C4-2B (cell line): ENCODE measurements at regions not wholly inside any gene's neighbourhood (a gene's known extent, or its start where the extent isn't known, plus 50 kb on each side); places are given as distances from the start of the nearest gene placed in this dataset.
A peak's percentile ranks its signal among the peaks of the same experiment; 100 is the strongest.

Experiments
- H3K27ac ChIP-seq: fragments of 450-650 bp; 2 replicates; pipeline ENCODE4 v1.5.1; 2017
- ZFX ChIP-seq: fragments of 450-650 bp; IDR thresholded peaks from 2 replicates; pipeline ENCODE4 v1.6.1; 2017
- TF ChIP-seq, protein P1 (sequence below): fragments of 450-650 bp; conservative IDR thresholded peaks from 2 replicates; pipeline ENCODE4 v1.5.1; 2017; ENCODE audit warnings: mild to moderate bottlenecking

DNA sequence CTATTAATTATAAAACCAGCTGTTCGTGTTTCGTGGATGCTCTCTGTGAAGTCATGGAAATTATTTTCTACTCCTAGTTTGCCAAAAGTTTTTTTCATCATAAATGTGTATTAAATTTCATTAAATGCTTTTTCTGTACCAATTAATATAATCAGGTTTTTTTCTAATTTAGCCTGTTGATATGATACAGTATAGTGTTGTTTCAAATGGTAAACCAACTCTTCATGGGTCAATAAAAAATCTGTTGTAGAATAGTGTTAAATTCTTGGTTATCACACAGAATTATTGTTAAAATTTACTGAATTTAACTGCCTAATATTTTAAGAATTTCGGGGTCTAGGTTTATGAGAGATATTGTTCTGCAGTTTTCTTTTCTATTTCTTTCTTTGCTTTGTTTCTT is 505.9 kb upstream of the MANEA start:
- TF ChIP-seq, protein P1, sequence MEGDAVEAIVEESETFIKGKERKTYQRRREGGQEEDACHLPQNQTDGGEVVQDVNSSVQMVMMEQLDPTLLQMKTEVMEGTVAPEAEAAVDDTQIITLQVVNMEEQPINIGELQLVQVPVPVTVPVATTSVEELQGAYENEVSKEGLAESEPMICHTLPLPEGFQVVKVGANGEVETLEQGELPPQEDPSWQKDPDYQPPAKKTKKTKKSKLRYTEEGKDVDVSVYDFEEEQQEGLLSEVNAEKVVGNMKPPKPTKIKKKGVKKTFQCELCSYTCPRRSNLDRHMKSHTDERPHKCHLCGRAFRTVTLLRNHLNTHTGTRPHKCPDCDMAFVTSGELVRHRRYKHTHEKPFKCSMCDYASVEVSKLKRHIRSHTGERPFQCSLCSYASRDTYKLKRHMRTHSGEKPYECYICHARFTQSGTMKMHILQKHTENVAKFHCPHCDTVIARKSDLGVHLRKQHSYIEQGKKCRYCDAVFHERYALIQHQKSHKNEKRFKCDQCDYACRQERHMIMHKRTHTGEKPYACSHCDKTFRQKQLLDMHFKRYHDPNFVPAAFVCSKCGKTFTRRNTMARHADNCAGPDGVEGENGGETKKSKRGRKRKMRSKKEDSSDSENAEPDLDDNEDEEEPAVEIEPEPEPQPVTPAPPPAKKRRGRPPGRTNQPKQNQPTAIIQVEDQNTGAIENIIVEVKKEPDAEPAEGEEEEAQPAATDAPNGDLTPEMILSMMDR: no peak
- TF ChIP-seq ZFX: no peak
- no peak overlapping the region for H3K27ac ChIP-seq

- H3K27ac ChIP-seq: no peak overlapping the region
- no peak for TF ChIP-seq ZFX
- TF ChIP-seq, protein P1: peak; percentile 37
Observed at GRCh38 chr6:95078457-95078856, 498.9 kb upstream of the MANEA start.

DNA sequence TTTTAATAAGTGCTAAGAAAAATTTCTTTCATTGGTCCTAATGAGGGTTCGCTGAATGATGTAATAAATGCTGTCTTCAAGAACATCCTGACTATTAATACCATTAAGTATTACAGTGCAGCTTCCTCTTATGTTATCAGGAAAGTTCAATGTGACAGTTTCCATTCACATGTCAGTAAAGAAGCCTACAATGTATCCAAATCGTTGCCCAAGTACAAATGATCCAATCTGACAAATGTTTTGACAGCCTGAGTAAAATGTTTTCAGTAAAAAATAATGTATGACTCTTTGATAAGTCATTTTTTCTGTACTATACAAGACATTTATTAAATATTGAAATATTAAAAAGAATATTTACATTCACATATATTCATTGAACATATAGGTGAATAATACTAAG is 496.1 kb upstream of the MANEA start:
- TF ChIP-seq ZFX: no peak
- TF ChIP-seq, protein P1: no peak
- no peak overlapping the region for H3K27ac ChIP-seq

GRCh38 chr6:95081949-95082348 is 495.4 kb upstream of the MANEA start:
- no peak overlapping the region for H3K27ac ChIP-seq

GRCh38 chr6:95083506-95083905 is 493.8 kb upstream of the MANEA start:
- H3K27ac ChIP-seq: no peak overlapping the region
- TF ChIP-seq ZFX: no peak

More at GRCh38 chr6:95081949-95082348, 495.4 kb upstream of the MANEA start:
- no peak for TF ChIP-seq ZFX
- TF ChIP-seq, protein P1: no peak

DNA sequence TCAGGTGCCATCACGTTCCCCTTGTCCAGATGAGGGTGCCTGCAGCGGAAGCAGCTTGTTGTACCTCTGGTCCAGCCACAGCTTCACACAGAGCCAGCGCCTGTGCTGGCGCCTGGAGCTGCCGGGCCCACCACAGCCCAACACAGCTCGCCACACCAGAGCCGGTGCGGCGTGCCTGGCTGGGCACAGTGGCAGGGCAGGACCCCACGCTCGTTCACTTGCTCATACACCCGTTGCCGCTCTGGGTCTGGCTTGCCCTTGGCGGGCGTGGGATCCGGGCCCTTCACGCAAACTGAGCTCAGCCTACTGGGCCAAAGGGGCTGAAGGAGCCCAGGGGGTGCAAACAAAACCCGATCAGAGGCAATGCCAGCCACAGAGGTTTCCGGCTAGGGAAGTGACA is 492.5 kb upstream of the MANEA start:
- TF ChIP-seq ZFX: no peak
- TF ChIP-seq, protein P1: no peak
- no peak overlapping the region for H3K27ac ChIP-seq

DNA sequence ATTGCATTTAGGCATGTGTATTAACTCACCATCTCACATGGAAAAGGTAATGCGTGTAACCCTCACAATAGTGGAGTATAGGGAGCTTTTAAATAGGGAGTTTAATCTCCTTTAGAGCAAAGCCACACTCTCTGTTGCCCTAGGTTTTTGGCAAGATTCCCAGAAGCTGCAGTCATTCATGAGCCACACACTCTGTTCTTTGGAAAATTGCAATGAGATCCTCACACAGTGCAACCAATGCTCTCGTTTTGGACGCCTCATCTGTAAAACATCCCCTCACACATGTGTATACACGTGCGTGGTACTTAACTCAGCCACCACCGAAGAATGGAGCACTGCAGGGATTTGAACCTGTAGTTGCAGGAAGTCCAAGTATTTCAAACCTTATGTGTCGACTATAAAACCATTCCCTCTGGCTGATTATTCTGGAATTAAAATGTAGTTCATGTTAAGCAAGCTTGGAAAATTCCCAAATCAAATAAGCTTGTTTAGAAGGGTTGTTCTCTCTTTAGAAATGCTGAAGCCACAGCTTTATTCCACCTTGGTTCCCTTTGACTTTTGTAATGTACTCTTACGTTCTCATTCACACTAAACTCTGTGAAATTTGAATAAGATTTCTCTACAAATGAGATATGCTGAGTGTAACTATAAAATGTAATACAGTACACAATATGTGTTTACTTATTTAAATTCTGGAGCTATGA is 489.8 kb upstream of the MANEA start:
- TF ChIP-seq, protein P1: no peak
- TF ChIP-seq ZFX: no peak
- H3K27ac ChIP-seq: no peak overlapping the region

- no peak for TF ChIP-seq ZFX
- TF ChIP-seq, protein P1: peak; percentile 72
- H3K27ac ChIP-seq: no peak overlapping the region
Observed at GRCh38 chr6:95091823-95092436, 485.4 kb upstream of the MANEA start.
